Testis (tissue), 2 donors: ENCODE measurements at regions not wholly inside any gene's neighbourhood (a gene's known extent, or its start where the extent isn't known, plus 50 kb on each side); places are given as distances from the start of the nearest gene placed in this dataset.

ENCODE experiments used
- CTCF ChIP-seq, 3 experiments: fragments of 450-650 bp in 2 of 3; fragments of 200-600 bp in 1 of 3; sonication (generic) in 1 of 3; IDR thresholded peaks; one replicate each; pipeline ENCODE4 v1.5.1; 2016 to 2019; ENCODE audit warnings: antibody characterized with exemption in 3 of 3, mild to moderate bottlenecking in 2 of 3, moderate library complexity in 1 of 3
- POLR2A ChIP-seq: fragments of 450-650 bp; IDR thresholded peaks from one replicate; pipeline ENCODE4 v1.6.1; 2017; ENCODE audit warnings: antibody characterized with exemption, mild to moderate bottlenecking, moderate library complexity

GRCh38 chr3:143179603-143180002 lies 60.0 kb downstream of the CHST2 start:
- TF ChIP-seq CTCF (IDR thresholded peaks at IDR 0.05) = no peak
- no peak for TF ChIP-seq POLR2A
